GM12878 (cell line): ENCODE measurements at regions not wholly inside any gene's neighbourhood (a gene's known extent, or its start where the extent isn't known, plus 50 kb on each side); places are given as distances from the start of the nearest gene placed in this dataset.

Experiments
- BCL11A ChIP-seq: IDR thresholded peaks from 2 replicates; pipeline ENCODE4 v1.6.1; 2011; ENCODE audit warnings: low read depth, low read length
- BMI1 ChIP-seq: fragments of 450-650 bp; IDR thresholded peaks from 2 replicates; pipeline ENCODE4 v1.6.1; 2016; ENCODE audit warnings: mild to moderate bottlenecking, moderate library complexity, borderline replicate concordance
- CBFB ChIP-seq: IDR thresholded peaks from 2 replicates; pipeline ENCODE4 v1.6.1; 2016; ENCODE audit warnings: antibody characterized with exemption, low read depth
- CBX5 ChIP-seq: sonication (generic); IDR thresholded peaks from 2 replicates; pipeline ENCODE4 v1.6.1; 2016; ENCODE audit warnings: low read depth, moderate library complexity, mild to moderate bottlenecking, inconsistent platforms
- GABPA ChIP-seq: IDR thresholded peaks from 2 replicates; pipeline ENCODE4 v1.6.1; 2014; ENCODE audit warnings: antibody characterized with exemption, low read depth, mild to moderate bottlenecking, inconsistent platforms
- HCFC1 ChIP-seq: fragments of 150-350 bp; IDR thresholded peaks from 2 replicates; pipeline ENCODE4 v1.6.1; 2014; ENCODE audit warnings: low read length
- IKZF1 ChIP-seq: fragments of 450-650 bp; conservative IDR thresholded peaks from 2 replicates; pipeline ENCODE4 v1.6.1; 2017; ENCODE audit warnings: antibody characterized with exemption, mild to moderate bottlenecking
- JUND ChIP-seq: IDR thresholded peaks from 2 replicates; pipeline ENCODE4 v1.6.1; 2012; ENCODE audit warnings: low read depth, mild to moderate bottlenecking, low read length, improper control_type of control experiment, moderate library complexity
- NR2F1 ChIP-seq: fragments of 450-650 bp; conservative IDR thresholded peaks from 2 replicates; pipeline ENCODE4 v1.6.1; 2017; ENCODE audit warnings: mild to moderate bottlenecking
- PAX5 ChIP-seq: IDR thresholded peaks from 2 replicates; pipeline ENCODE4 v1.6.1; 2011; ENCODE audit warnings: low read depth, low read length, borderline replicate concordance
- POLR2AphosphoS5 ChIP-seq: IDR thresholded peaks from 2 replicates; pipeline ENCODE4 v1.6.1; 2011; ENCODE audit warnings: mild to moderate bottlenecking, low read length, inconsistent platforms
- RAD21 ChIP-seq: IDR thresholded peaks from 2 replicates; pipeline ENCODE4 v1.6.1; 2011; ENCODE audit warnings: mild to moderate bottlenecking, low read depth, low read length, moderate library complexity; ENCODE audit not compliant: insufficient read depth
- RBBP5 ChIP-seq: fragments of 200-600 bp; sonication (generic); conservative IDR thresholded peaks from 2 replicates; pipeline ENCODE4 v1.6.1; 2016
- SIN3A ChIP-seq: IDR thresholded peaks from 2 replicates; pipeline ENCODE4 v1.6.1; 2012; ENCODE audit warnings: low read depth, low read length, improper control_type of control experiment
- SPI1 ChIP-seq: IDR thresholded peaks from 2 replicates; pipeline ENCODE4 v1.6.1; 2011; ENCODE audit warnings: low read depth, mild to moderate bottlenecking, low read length, moderate library complexity, borderline replicate concordance; ENCODE audit not compliant: insufficient read depth
- STAT3 ChIP-seq: IDR thresholded peaks from 2 replicates; pipeline ENCODE4 v1.6.1; 2011; ENCODE audit warnings: low read depth, low read length, improper control_type of control experiment
- SUZ12 ChIP-seq: fragments of 200-600 bp; sonication (generic); IDR thresholded peaks from one replicate; pipeline ENCODE4 v1.6.1; 2018; ENCODE audit warnings: antibody characterized with exemption, mild to moderate bottlenecking; ENCODE audit not compliant: unreplicated experiment
- TARDBP ChIP-seq: IDR thresholded peaks from 2 replicates; pipeline ENCODE4 v1.6.1; 2016; ENCODE audit warnings: borderline replicate concordance
- TBL1XR1 ChIP-seq: IDR thresholded peaks from 2 replicates; pipeline ENCODE4 v1.6.1; 2012; ENCODE audit warnings: low read depth, low read length, improper control_type of control experiment
- TCF12 ChIP-seq: IDR thresholded peaks from 2 replicates; pipeline ENCODE4 v1.6.1; 2011; ENCODE audit warnings: low read depth, mild to moderate bottlenecking, low read length
- TF ChIP-seq, protein P1 (sequence below): fragments of 450-650 bp; IDR thresholded peaks from 2 replicates; pipeline ENCODE4 v1.6.1; 2016; ENCODE audit warnings: mild to moderate bottlenecking
- TF ChIP-seq, protein P2 (sequence below): fragments of 450-650 bp; IDR thresholded peaks from 2 replicates; pipeline ENCODE4 v1.6.1; 2018; ENCODE audit warnings: borderline replicate concordance, mild to moderate bottlenecking; ENCODE audit not compliant: partially characterized antibody
- TF ChIP-seq, protein P3 (sequence below): fragments of 450-650 bp; IDR thresholded peaks from 2 replicates; pipeline ENCODE4 v1.6.1; 2014; ENCODE audit warnings: mild to moderate bottlenecking

DNA sequence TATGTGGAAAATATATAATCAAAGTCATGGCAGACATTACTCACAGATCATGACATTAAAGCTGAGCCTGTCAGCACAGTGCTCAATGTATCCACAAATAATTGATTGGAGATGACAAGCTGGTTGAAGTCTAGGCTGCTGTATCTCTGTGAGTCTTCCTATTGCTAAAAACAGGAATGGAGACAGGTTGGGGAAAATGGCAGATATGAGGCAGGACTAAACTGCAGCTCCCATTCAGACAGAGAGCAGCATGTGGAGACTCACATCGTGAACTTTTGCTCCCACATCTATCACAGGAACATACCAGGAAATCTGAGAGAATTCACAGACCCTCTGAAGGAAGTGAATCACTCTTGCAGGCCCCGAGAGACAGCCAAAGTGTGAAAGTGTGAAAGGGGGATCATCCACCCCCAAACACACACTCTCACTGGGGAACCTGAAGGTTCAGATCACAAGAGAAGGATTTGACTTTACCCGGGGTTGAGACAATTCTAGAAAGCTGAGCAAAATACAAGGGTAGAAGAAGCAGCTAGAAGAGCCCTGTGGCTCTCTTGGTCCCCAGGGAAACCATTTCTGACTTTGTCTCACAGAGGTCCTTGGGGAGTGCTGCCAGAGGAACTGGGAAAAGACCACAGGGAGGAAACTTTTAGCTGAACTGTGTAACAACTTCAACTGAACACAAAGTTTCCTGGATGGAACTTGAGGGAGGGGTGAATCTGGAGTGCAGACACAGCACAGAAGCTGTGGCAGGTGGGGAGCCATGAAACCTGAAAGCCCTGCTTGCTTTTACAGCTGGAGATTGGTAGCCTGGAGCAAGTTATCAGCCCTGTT is 173.4 kb downstream of the S1PR1 start (continued):
- peak; percentile 98 for TF ChIP-seq IKZF1
- TF ChIP-seq TBL1XR1 = 0 out of 2 replicates have a peak, but pooled peaks have one; percentile 56
- TF ChIP-seq HCFC1 = no peak
- TF ChIP-seq TARDBP = peak; percentile 32; the same call in 1 of the 2 replicates
- TF ChIP-seq BMI1 = peak; percentile 59; the same call in 1 of the 2 replicates
- TF ChIP-seq GABPA = 0 out of 2 replicates have a peak, but pooled peaks have one; percentile 39
- TF ChIP-seq JUND = no peak; the same call in 1 of the 2 replicates
- peak; percentile 91 for TF ChIP-seq PAX5
- peak; percentile 80; the same call in 1 of the 2 replicates for TF ChIP-seq SPI1
- TF ChIP-seq RAD21 = peak; percentile 42; the same call in 1 of the 2 replicates
- peak; percentile 77; the same call in 1 of the 2 replicates for TF ChIP-seq CBX5
- TF ChIP-seq, protein P1, sequence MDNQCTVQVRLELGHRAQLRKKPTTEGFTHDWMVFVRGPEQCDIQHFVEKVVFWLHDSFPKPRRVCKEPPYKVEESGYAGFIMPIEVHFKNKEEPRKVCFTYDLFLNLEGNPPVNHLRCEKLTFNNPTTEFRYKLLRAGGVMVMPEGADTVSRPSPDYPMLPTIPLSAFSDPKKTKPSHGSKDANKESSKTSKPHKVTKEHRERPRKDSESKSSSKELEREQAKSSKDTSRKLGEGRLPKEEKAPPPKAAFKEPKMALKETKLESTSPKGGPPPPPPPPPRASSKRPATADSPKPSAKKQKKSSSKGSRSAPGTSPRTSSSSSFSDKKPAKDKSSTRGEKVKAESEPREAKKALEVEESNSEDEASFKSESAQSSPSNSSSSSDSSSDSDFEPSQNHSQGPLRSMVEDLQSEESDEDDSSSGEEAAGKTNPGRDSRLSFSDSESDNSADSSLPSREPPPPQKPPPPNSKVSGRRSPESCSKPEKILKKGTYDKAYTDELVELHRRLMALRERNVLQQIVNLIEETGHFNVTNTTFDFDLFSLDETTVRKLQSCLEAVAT = peak; percentile 87
- TF ChIP-seq BCL11A = peak; percentile 78
- TF ChIP-seq, protein P2, sequence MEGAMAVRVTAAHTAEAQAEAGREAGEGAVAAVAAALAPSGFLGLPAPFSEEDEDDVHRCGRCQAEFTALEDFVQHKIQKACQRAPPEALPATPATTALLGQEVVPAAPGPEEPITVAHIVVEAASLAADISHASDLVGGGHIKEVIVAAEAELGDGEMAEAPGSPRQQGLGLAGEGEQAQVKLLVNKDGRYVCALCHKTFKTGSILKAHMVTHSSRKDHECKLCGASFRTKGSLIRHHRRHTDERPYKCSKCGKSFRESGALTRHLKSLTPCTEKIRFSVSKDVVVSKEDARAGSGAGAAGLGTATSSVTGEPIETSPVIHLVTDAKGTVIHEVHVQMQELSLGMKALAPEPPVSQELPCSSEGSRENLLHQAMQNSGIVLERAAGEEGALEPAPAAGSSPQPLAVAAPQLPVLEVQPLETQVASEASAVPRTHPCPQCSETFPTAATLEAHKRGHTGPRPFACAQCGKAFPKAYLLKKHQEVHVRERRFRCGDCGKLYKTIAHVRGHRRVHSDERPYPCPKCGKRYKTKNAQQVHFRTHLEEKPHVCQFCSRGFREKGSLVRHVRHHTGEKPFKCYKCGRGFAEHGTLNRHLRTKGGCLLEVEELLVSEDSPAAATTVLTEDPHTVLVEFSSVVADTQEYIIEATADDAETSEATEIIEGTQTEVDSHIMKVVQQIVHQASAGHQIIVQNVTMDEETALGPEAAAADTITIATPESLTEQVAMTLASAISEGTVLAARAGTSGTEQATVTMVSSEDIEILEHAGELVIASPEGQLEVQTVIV = no peak
- TF ChIP-seq, protein P3, sequence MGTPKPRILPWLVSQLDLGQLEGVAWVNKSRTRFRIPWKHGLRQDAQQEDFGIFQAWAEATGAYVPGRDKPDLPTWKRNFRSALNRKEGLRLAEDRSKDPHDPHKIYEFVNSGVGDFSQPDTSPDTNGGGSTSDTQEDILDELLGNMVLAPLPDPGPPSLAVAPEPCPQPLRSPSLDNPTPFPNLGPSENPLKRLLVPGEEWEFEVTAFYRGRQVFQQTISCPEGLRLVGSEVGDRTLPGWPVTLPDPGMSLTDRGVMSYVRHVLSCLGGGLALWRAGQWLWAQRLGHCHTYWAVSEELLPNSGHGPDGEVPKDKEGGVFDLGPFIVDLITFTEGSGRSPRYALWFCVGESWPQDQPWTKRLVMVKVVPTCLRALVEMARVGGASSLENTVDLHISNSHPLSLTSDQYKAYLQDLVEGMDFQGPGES = no peak
- 0 out of 2 replicates have a peak, but pooled peaks have one; percentile 17 for TF ChIP-seq STAT3
- TF ChIP-seq TCF12 = peak; percentile 93
- TF ChIP-seq POLR2AphosphoS5 = peak; percentile 92
- TF ChIP-seq CBFB = no peak; the same call in none of the 2 replicates
- no peak for TF ChIP-seq SIN3A
- no peak for TF ChIP-seq RBBP5
- TF ChIP-seq NR2F1 = peak; percentile 92
- no peak for TF ChIP-seq SUZ12
